ENCODE measurements at regions not wholly inside any gene's neighbourhood (a gene's known extent, or its start where the extent isn't known, plus 50 kb on each side); places are given as distances from the start of the nearest gene placed in this dataset.

GRCh38 chr22:22348815-22349454 lies 104.3 kb downstream of the VPREB1 start:
- DNase-seq (no peak), ATAC-seq (no peak)
- Mint-ChIP-seq H3K4me3 (no peak overlapping the region), H3K27me3 (ENCODE audit: low read depth) (peaks cover 48% of the 10 kb centered on the region), H3K27ac (no peak overlapping the region), H3K9me3 (ENCODE audit: insufficient read depth) (no peaks in the 10 kb centered on the region), H3K4me1 (ENCODE audit: low read depth) (peaks cover 14% of the 10 kb centered on the region), H3K36me3 (ENCODE audit: low read depth) (no peaks in the 10 kb centered on the region)
- POLR2A ChIA-PET = no interaction called here
- CTCF ChIA-PET = interaction anchor here (1.1 to 1.5 kb wide), 3 partner anchors 28 to 396 kb away, joined by 3 read pairs; partner anchors contain the start of gene PPM1F

DNA sequence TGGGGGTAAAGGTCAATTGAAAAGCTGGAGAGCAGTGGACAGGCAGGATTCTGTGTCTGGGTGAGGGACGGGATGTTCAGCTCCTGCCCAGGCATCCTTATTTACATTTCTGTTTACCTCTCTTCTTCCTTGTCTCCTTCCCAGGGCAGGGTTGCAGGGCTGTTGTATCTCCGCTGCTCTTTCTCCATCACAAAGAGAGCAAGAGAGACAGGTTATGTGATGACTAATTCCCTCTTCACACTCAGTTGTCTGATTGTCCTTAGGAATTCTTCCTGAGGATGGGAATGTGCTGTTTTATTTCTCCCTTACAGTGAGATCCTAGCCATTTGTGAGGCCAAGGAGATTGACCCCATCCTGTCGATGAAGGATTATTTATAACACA lies 104.9 kb downstream of the VPREB1 start:
- no peak overlapping the region for H3K4me3 Mint-ChIP-seq
- CTCF ChIA-PET = interaction anchor here (1.1 kb wide), 1 partner anchor 114 kb away, joined by 3 read pairs; no protein-coding TSS in a partner anchor
- POLR2A ChIA-PET = no interaction called here
- no peaks in the 10 kb centered on the region for H3K9me3 Mint-ChIP-seq (ENCODE audit: insufficient read depth)
- H3K27me3 Mint-ChIP-seq (ENCODE audit: low read depth) = peaks cover 49% of the 10 kb centered on the region
- DNase-seq (no peak), ATAC-seq (no peak)
- peaks cover 12% of the 10 kb centered on the region for H3K4me1 Mint-ChIP-seq (ENCODE audit: low read depth)
- no peaks in the 10 kb centered on the region for H3K36me3 Mint-ChIP-seq (ENCODE audit: low read depth)
- no peak overlapping the region for H3K27ac Mint-ChIP-seq

GRCh38 chr22:22351366-22351765 lies 106.8 kb downstream of the VPREB1 start:
- Mint-ChIP-seq H3K4me1 (ENCODE audit: low read depth) (peaks cover 7% of the 10 kb centered on the region), H3K4me3 (no peak overlapping the region), H3K36me3 (ENCODE audit: low read depth) (no peaks in the 10 kb centered on the region), H3K9me3 (ENCODE audit: insufficient read depth) (no peaks in the 10 kb centered on the region), H3K27ac (no peak overlapping the region), H3K27me3 (ENCODE audit: low read depth) (peaks cover 51% of the 10 kb centered on the region)
- ChIA-PET CTCF (interaction anchor here (1.1 kb wide), 1 partner anchor 342 kb away, joined by 3 read pairs; no protein-coding TSS in a partner anchor), POLR2A (no interaction called here)
- no peak for ATAC-seq
- DNase-seq = no peak

DNA sequence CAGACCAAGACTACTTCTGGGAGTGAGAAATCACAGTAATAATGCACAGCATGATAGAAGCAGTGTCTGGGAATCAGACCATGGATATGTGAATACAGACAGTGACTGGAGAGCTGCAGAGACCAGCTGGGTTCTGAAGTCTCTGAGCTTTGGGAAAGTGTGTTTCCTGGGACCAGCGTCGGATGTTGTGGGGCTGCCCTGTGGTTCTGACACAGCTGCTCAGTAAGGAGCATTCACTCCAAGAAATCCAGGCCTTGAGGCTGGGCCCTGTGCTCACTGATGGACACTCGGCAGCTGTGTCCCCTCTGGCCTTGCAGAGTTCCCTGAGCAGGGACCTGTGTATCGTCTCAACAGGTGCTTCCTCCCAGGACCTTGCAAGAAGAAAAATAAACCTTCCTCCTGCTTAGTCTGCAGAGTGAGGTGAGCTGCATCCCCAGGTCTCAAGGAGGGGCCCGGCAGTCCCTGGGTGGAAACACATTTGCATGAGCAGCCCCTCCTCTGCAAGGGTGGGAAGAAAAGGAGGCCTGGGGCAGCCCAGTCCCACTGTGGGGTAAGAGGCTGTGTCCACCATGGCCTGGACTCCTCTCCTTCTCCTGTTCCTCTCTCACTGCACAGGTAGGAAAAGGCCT lies 107.9 kb downstream of the VPREB1 start:
- Mint-ChIP-seq H3K4me1 (ENCODE audit: low read depth) (peaks cover 3% of the 10 kb centered on the region), H3K4me3 (no peak overlapping the region), H3K9me3 (ENCODE audit: insufficient read depth) (no peaks in the 10 kb centered on the region), H3K36me3 (ENCODE audit: low read depth) (no peaks in the 10 kb centered on the region), H3K27ac (no peak overlapping the region), H3K27me3 (ENCODE audit: low read depth) (peaks cover 49% of the 10 kb centered on the region)
- ChIA-PET CTCF (no interaction called here), POLR2A (no interaction called here)
- ATAC-seq (no peak), DNase-seq (no peak)

DNA sequence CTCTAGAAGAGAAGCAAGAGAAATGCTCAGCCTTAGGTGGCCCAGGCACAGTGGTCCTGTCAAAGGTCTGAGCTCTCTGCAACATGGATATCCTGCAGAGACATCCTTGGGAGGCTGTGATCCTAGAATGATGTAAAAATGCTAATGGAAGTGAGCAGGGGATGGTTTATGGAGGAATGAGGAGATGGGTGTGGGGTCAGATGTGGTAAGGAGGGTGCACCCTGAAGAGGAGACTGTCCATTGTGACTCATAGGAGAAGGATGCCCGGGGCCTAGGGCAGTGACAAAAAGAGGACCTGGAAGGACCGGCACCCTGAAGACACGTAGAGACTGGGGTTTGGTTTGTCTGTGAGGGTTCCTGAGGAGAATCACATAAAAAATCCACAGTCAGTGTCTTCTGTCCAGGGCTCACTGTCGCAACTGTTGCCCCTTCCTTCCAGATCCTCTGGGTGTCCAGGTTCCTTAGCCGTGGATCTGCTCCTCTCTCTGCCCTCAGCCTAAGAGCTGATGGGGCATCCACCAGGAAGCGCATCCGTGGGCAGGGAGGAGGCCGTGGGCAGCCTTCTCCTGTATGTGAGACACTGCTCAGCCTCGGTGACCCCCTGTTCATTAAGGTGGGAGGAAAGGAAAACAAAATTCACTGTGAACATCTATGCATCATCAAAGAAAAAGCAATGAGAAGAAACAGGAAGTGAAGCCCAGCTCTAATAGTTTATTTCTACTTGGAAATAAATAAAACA lies 110.7 kb downstream of the VPREB1 start:
- CTCF ChIA-PET = interaction anchor here (3.3 kb wide), 1 partner anchor 12 kb away, joined by 18 read pairs; no protein-coding TSS in a partner anchor

DNA sequence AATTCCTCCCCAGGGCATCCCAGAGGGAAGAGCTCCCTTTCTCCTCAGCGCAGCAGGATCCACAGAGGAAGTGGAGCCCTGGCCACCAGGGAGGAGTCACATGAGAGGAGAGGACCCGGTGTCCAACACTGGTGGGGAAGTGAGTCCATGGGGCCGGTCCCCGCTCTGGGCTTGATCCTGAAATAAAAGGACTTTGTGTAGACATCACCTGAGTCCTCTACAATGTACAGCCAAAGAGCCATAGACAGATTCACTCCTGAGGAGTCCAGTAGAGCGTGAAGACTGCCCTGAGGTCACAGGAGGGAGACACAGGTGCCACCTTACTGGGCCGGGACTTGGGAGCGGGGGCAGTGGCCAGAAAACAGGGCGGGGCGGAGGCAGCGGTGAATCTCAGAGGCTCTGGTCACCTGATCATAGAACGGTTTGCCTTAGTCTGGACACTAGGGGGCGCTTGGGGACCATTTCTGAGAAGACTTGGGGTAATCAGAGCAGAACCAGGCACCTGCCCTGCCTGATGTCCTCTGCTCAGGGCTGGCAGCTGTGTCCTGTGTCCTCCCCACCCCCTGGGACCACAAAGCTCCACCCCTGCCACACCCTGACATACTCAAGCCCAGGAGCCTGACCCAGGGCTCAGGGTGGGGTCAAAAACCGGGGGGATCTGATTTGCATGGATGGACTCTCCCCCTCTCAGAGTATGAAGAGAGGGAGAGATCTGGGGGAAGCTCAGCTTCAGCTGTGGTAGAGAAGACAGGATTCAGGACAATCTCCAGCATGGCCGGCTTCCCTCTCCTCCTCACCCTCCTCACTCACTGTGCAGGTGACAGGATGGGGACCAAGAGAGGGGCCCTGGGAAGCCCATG lies 112.7 kb downstream of the VPREB1 start:
- Mint-ChIP-seq H3K4me3 (no peak overlapping the region), H3K27me3 (ENCODE audit: low read depth) (peaks cover 31% of the 10 kb centered on the region), H3K9me3 (ENCODE audit: insufficient read depth) (no peaks in the 10 kb centered on the region), H3K4me1 (ENCODE audit: low read depth) (peaks cover 3% of the 10 kb centered on the region), H3K36me3 (ENCODE audit: low read depth) (no peaks in the 10 kb centered on the region), H3K27ac (no peak overlapping the region)
- ChIA-PET CTCF (interaction anchor here (1.0 to 3.3 kb wide), 6 partner anchors 10 to 130 kb away, joined by 3 to 18 read pairs (median 4); no protein-coding TSS in a partner anchor), POLR2A (no interaction called here)
- ATAC-seq (peak; percentile 98), DNase-seq (peak; percentile 89)

More for the DNA sequence above, 110.7 kb downstream of the VPREB1 start:
- H3K27me3 Mint-ChIP-seq (ENCODE audit: low read depth) = peaks cover 40% of the 10 kb centered on the region
- POLR2A ChIA-PET = no interaction called here
- no peaks in the 10 kb centered on the region for H3K36me3 Mint-ChIP-seq (ENCODE audit: low read depth)
- H3K27ac Mint-ChIP-seq = no peak overlapping the region
- no peaks in the 10 kb centered on the region for H3K9me3 Mint-ChIP-seq (ENCODE audit: insufficient read depth)
- no peak overlapping the region for H3K4me3 Mint-ChIP-seq
- DNase-seq (no peak), ATAC-seq (no peak)
- H3K4me1 Mint-ChIP-seq (ENCODE audit: low read depth) = peaks cover 3% of the 10 kb centered on the region

DNA sequence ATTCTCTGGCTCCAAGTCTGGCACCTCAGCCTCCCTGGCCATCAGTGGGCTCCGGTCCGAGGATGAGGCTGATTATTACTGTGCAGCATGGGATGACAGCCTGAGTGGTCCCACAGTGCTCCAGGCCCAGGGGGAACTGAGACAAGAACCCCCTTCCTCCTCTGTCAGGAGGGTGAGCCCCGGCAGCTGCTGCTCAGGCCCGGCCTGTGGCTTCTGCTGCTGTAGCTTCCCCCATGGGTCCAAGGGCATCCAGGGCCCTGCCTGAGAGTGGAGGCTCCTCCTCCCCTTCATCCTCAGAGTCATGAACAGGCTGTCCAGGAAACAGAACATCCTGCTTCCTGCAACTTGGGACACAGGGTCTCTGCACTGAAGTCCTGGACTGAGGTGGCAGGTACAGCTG lies 113.6 kb downstream of the VPREB1 start:
- H3K9me3 Mint-ChIP-seq (ENCODE audit: insufficient read depth) = no peaks in the 10 kb centered on the region
- no peak overlapping the region for H3K27ac Mint-ChIP-seq
- H3K36me3 Mint-ChIP-seq (ENCODE audit: low read depth) = no peaks in the 10 kb centered on the region
- H3K4me3 Mint-ChIP-seq = no peak overlapping the region
- ChIA-PET CTCF (interaction anchor here (2.6 kb wide), 1 partner anchor 65 kb away, joined by 7 read pairs; no protein-coding TSS in a partner anchor), POLR2A (no interaction called here)
- ATAC-seq = no peak
- DNase-seq = no peak
- no peaks in the 10 kb centered on the region for H3K4me1 Mint-ChIP-seq (ENCODE audit: low read depth)
- peaks cover 32% of the 10 kb centered on the region for H3K27me3 Mint-ChIP-seq (ENCODE audit: low read depth)

DNA sequence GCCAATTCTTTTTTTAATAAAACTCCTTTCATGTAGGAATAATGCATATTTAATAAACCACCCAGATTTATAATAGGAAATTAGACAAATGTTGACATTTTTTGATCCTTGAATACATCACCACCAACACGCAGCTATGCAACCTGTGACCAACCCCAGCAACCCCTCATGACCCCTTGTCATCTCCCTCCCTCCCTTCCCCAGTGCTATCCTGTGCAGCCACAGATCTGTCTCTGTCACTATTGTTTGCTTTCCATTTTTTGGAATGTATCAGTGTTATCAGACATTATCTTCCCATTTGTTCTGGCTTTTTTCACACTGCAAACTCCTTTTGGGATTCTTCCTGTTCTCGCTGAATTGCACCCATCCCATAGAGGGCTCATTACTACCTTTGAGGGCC lies 114.1 kb downstream of the VPREB1 start:
- Mint-ChIP-seq H3K36me3 (ENCODE audit: low read depth) (no peaks in the 10 kb centered on the region), H3K9me3 (ENCODE audit: insufficient read depth) (no peaks in the 10 kb centered on the region), H3K4me3 (no peak overlapping the region), H3K4me1 (ENCODE audit: low read depth) (no peaks in the 10 kb centered on the region), H3K27me3 (ENCODE audit: low read depth) (peaks cover 36% of the 10 kb centered on the region), H3K27ac (no peak overlapping the region)
- no peak for DNase-seq
- ChIA-PET CTCF (interaction anchor here (2.6 kb wide), 1 partner anchor 64 kb away, joined by 7 read pairs; no protein-coding TSS in a partner anchor), POLR2A (no interaction called here)
- ATAC-seq = no peak

DNA sequence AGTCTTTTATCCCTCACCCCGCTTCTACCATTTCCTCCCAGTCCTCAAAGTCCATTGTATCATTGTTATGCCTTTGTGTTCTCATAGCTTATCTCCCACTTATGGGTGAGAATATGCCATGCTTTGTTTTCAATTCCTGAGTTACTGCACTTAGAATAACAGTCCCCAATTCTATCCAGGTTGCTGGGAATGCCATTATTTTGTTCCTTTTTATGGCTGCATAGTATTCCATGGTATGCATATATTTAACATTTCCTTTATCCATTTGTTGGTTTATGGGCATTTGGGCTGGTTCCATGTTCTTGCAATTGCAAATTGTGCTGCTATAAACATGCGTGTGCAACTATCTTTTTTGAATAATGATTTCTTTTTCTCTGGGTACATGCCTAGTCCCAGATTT lies 114.9 kb downstream of the VPREB1 start:
- H3K4me3 Mint-ChIP-seq = no peak overlapping the region
- H3K27ac Mint-ChIP-seq = no peak overlapping the region
- no peaks in the 10 kb centered on the region for H3K9me3 Mint-ChIP-seq (ENCODE audit: insufficient read depth)
- H3K4me1 Mint-ChIP-seq (ENCODE audit: low read depth) = no peaks in the 10 kb centered on the region
- ATAC-seq (no peak), DNase-seq (no peak)
- peaks cover 40% of the 10 kb centered on the region for H3K27me3 Mint-ChIP-seq (ENCODE audit: low read depth)
- CTCF ChIA-PET = interaction anchor here (2.2 kb wide), 1 partner anchor 63 kb away, joined by 8 read pairs; no protein-coding TSS in a partner anchor
- POLR2A ChIA-PET = no interaction called here
- H3K36me3 Mint-ChIP-seq (ENCODE audit: low read depth) = no peaks in the 10 kb centered on the region

DNA sequence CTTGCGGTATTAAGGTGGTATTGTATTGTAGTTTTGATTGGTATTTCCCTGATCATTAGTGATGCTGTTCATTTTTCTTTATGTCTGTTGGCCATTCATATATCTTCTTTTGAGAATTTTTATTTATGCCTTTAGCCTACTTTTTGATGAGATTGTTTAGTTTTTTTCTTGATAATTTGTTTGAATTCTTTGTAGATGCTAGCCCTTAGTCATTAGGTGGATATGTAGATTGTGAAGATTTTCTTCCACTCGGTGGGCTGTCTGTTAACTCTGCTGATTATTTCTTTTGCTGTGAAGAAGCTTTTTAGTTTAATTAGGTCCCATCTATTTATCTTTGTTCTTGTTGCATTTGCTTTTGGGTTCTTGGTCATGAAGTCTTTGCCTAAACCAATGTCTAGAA lies 115.4 kb downstream of the VPREB1 start:
- no peak overlapping the region for H3K4me3 Mint-ChIP-seq
- peaks cover 42% of the 10 kb centered on the region for H3K27me3 Mint-ChIP-seq (ENCODE audit: low read depth)
- ATAC-seq (no peak), DNase-seq (no peak)
- no peaks in the 10 kb centered on the region for H3K36me3 Mint-ChIP-seq (ENCODE audit: low read depth)
- ChIA-PET POLR2A (no interaction called here), CTCF (interaction anchor here (0.9 to 2.2 kb wide), 2 partner anchors 62 to 104 kb away, joined by 3 to 8 read pairs; no protein-coding TSS in a partner anchor)
- H3K4me1 Mint-ChIP-seq (ENCODE audit: low read depth) = no peaks in the 10 kb centered on the region
- H3K27ac Mint-ChIP-seq = no peak overlapping the region
- no peaks in the 10 kb centered on the region for H3K9me3 Mint-ChIP-seq (ENCODE audit: insufficient read depth)

DNA sequence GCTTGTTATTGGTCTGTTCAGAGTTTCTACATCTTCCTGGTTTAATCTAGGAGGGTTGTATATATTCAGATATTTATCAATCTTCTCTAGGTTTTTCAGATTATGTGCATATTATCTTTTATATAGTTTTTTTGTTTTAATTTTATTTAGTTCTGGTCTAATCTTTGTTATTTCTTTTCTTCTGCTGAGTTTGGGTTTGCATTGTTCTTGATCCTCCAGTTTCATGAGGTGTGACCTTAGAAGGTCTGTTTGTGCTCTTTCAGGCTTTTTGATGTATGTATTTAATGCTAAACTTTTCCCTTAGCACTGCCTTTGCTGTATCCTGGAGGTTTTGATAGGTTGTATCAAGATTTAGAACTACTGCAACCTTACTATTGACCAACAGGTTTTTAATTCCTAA lies 117.7 kb downstream of the VPREB1 start:
- DNase-seq (no peak), ATAC-seq (no peak)
- CTCF ChIA-PET = interaction anchor here (1.7 kb wide), 1 partner anchor 19 kb away, joined by 4 read pairs; no protein-coding TSS in a partner anchor
- H3K9me3 Mint-ChIP-seq (ENCODE audit: insufficient read depth) = no peaks in the 10 kb centered on the region
- H3K36me3 Mint-ChIP-seq (ENCODE audit: low read depth) = no peaks in the 10 kb centered on the region
- no peak overlapping the region for H3K27ac Mint-ChIP-seq
- no peaks in the 10 kb centered on the region for H3K4me1 Mint-ChIP-seq (ENCODE audit: low read depth)
- H3K4me3 Mint-ChIP-seq = no peak overlapping the region
- POLR2A ChIA-PET = no interaction called here
- peaks cover 42% of the 10 kb centered on the region for H3K27me3 Mint-ChIP-seq (ENCODE audit: low read depth)
